ENCODE measurements at regions not wholly inside any gene's neighbourhood (a gene's known extent, or its start where the extent isn't known, plus 50 kb on each side); places are given as distances from the start of the nearest gene placed in this dataset.

GRCh38 chr14:65267856-65268255, 144.7 kb upstream of the FUT8 start:
- Histone ChIP-seq H3K4me1 (ENCODE audit: insufficient read depth) (no peaks in the 10 kb centered on the region), H4K20me1 (replicated peaks; ENCODE audit: insufficient read depth) (no peaks in the 10 kb centered on the region), H3F3A (replicated peaks; ENCODE audit: low read depth) (no peaks in the 10 kb centered on the region), H3K27ac (ENCODE audit: low read depth) (no peak overlapping the region), H3K36me3 (ENCODE audit: insufficient read depth) (no peaks in the 10 kb centered on the region), H2AFZ (peak overlapping the region; percentile 32; the same call in 1 of the 2 replicates), H3K4me2 (no peak overlapping the region), H3K4me3 (no peak overlapping the region), H3K27me3 (ENCODE audit: insufficient read depth) (no peaks in the 10 kb centered on the region), H3K9me2 (ENCODE audit: insufficient read depth) (no peaks in the 10 kb centered on the region), H3K79me2 (replicated peaks; ENCODE audit: insufficient read depth) (no peaks in the 10 kb centered on the region)
- H3K27ac Mint-ChIP-seq = no peak overlapping the region
- H3K27me3 Mint-ChIP-seq (ENCODE audit: insufficient read depth, low read depth, poor library complexity) = peaks cover 3% of the 10 kb centered on the region
- H3K9me3 Mint-ChIP-seq = no peaks in the 10 kb centered on the region
- ATAC-seq = no peak
- no peak for DNase-seq (ENCODE audit: low spot score)
- no peaks in the 10 kb centered on the region for H3K36me3 Mint-ChIP-seq (ENCODE audit: low read depth)
- H3K4me1 Mint-ChIP-seq = no peaks in the 10 kb centered on the region
- no peak for TF ChIP-seq ZNF331 (CRISPR knock-in tag; IDR thresholded peaks at IDR 0.05; ENCODE audit: low read depth)
- no peak for TF ChIP-seq REST (IDR thresholded peaks at IDR 0.05; ENCODE audit: unreplicated experiment)
- TF ChIP-seq EZH2phosphoT487 (IDR thresholded peaks at IDR 0.05; ENCODE audit: unreplicated experiment) = no peak
- TF ChIP-seq ZNF462 (CRISPR knock-in tag; IDR thresholded peaks at IDR 0.05) = no peak
- TF ChIP-seq EZH2 (IDR thresholded peaks at IDR 0.05; ENCODE audit: low read depth, unreplicated experiment) = no peak
- no peak for TF ChIP-seq ETS1 (IDR thresholded peaks at IDR 0.05)
- no peak for TF ChIP-seq POLR2AphosphoS5 (IDR thresholded peaks at IDR 0.05; ENCODE audit: low read depth)
- no peak for TF ChIP-seq NANOG (IDR thresholded peaks at IDR 0.05; ENCODE audit: borderline replicate concordance)
- no peak for TF ChIP-seq CTCF (conservative IDR thresholded peaks at IDR 0.05; ENCODE audit: low read depth in 2 of 2)
- TF ChIP-seq STAT1 (IDR thresholded peaks at IDR 0.05; ENCODE audit: unreplicated experiment) = no peak
- TF ChIP-seq CREB1 (CRISPR knock-in tag; IDR thresholded peaks at IDR 0.05; ENCODE audit: low read depth) = no peak
- no peak for TF ChIP-seq ZNF114 (CRISPR knock-in tag; IDR thresholded peaks at IDR 0.05)
- H3K4me3 Mint-ChIP-seq = no peak overlapping the region

All from GM23338 (cell line).